GM12891 (cell line): ENCODE measurements at regions not wholly inside any gene's neighbourhood (a gene's known extent, or its start where the extent isn't known, plus 50 kb on each side); places are given as distances from the start of the nearest gene placed in this dataset.

Source experiments
- PAX5 ChIP-seq: IDR thresholded peaks from 2 replicates; pipeline ENCODE4 v1.6.1; 2011; ENCODE audit warnings: low read length, moderate library complexity, mild to moderate bottlenecking; ENCODE audit not compliant: insufficient read depth, severe bottlenecking
- POLR2A ChIP-seq: IDR thresholded peaks from 2 replicates; pipeline ENCODE4 v1.6.1; 2011; ENCODE audit warnings: low read depth, low read length, control low read depth
- POLR2AphosphoS5 ChIP-seq: IDR thresholded peaks from 2 replicates; pipeline ENCODE4 v1.6.1; 2011; ENCODE audit warnings: low read depth, low read length, control low read depth
- POU2F2 ChIP-seq: IDR thresholded peaks from 2 replicates; pipeline ENCODE4 v1.6.1; 2011; ENCODE audit warnings: low read depth, mild to moderate bottlenecking, control low read depth, low read length, moderate library complexity
- SPI1 ChIP-seq: IDR thresholded peaks from 2 replicates; pipeline ENCODE4 v1.6.1; 2011; ENCODE audit warnings: low read depth, low read length, control low read depth
- TAF1 ChIP-seq: IDR thresholded peaks from 2 replicates; pipeline ENCODE4 v1.6.1; 2011; ENCODE audit warnings: low read depth, low read length, control low read depth

DNA sequence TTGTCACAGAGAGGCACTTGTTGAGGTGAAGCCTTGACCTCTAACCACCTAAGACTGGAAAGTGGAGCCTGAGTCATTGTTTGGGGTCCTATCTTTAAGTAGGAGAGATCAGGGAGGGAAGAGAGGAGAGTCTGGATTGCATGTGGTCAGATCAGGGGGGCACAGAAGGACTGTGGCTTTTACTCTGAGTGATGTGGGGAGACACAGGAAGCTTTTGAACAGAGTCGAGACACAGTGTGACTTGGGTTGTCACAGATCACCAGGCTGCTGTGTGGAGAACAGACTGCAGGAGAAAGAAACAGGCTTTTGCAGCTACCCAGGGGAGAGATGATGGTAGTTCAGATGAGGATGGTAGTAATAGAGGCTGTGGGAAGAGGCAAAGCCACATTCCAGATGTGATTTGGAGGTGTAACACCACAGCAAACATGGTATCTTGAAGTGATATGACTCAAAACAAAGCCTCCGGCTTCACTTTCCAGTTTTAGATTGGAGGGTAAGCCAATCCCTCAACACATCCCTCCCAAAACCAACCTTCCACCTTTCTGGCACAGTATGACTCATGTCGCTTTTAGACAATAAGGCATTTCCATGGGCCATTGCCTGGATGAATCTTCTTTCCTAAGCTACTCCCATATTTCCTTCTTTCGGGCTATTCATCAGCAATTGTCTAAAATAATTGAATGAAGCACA lies 125.8 kb upstream of the SLC44A3 start:
- TF ChIP-seq POLR2AphosphoS5, result no peak
- TF ChIP-seq POLR2A, result no peak
- TF ChIP-seq TAF1, result no peak
- TF ChIP-seq SPI1, result no peak
- no peak for TF ChIP-seq PAX5
- no peak for TF ChIP-seq POU2F2
